Neural cell (in vitro differentiated cells): ENCODE measurements at regions not wholly inside any gene's neighbourhood (a gene's known extent, or its start where the extent isn't known, plus 50 kb on each side); places are given as distances from the start of the nearest gene placed in this dataset.

Experiments
- H2AFZ ChIP-seq: fragments of 200-600, 300-800 bp; sonication (generic), shearing (Covaris generic); 2 replicates; pipeline ENCODE4 v1.6.0; 2014; ENCODE audit warnings: low read depth, mild to moderate bottlenecking, antibody characterized with exemption, low read length, moderate library complexity
- H3F3A ChIP-seq: fragments of 200-600 bp; shearing (Covaris generic); 2 replicates; pipeline ENCODE4 v1.6.1; 2016; ENCODE audit warnings: mild to moderate bottlenecking, moderate library complexity, mixed read lengths, antibody characterized with exemption, low read length; ENCODE audit not compliant: insufficient read depth, poor library complexity, severe bottlenecking
- H3K27ac ChIP-seq: fragments of 200-600, 300-800 bp; sonication (generic), shearing (Covaris generic); 2 replicates; pipeline ENCODE4 v1.5.1; 2014; ENCODE audit warnings: mild to moderate bottlenecking, low read length, moderate library complexity
- H3K27me3 ChIP-seq: fragments of 300-800, 200-600 bp; sonication (generic), shearing (Covaris generic); 2 replicates; pipeline ENCODE4 v1.6.0; 2014; ENCODE audit warnings: mild to moderate bottlenecking, low read depth, low read length, moderate library complexity; ENCODE audit not compliant: insufficient read depth
- H3K36me3 ChIP-seq: fragments of 300-800, 200-600 bp; sonication (generic), shearing (Covaris generic); 2 replicates; pipeline ENCODE4 v1.5.1; 2014; ENCODE audit warnings: mild to moderate bottlenecking, antibody characterized with exemption, low read length, moderate library complexity; ENCODE audit not compliant: insufficient read depth
- H3K4me2 ChIP-seq: fragments of 300-800, 200-600 bp; sonication (generic), shearing (Covaris generic); 2 replicates; pipeline ENCODE4 v1.6.0; 2014; ENCODE audit warnings: mild to moderate bottlenecking, low read length
- H3K4me3 ChIP-seq: fragments of 300-800, 200-600 bp; sonication (generic), shearing (Covaris generic); 2 replicates; pipeline ENCODE4 v1.5.1; 2014; ENCODE audit warnings: mild to moderate bottlenecking, low read length, moderate library complexity
- H3K79me2 ChIP-seq: fragments of 200-600 bp; shearing (Covaris generic); replicated peaks from 2 replicates; pipeline ENCODE4 v1.6.0; 2014; ENCODE audit warnings: mild to moderate bottlenecking, low read length, moderate library complexity; ENCODE audit not compliant: insufficient read depth
- H3K9ac ChIP-seq: fragments of 300-800, 200-600 bp; sonication (generic), shearing (Covaris generic); 2 replicates; pipeline ENCODE4 v1.6.1; 2016; ENCODE audit warnings: mild to moderate bottlenecking, low read length, mixed read lengths
- H3K9me2 ChIP-seq: fragments of 200-600 bp; shearing (Covaris generic); 2 replicates; pipeline ENCODE4 v1.6.1; 2016; ENCODE audit warnings: mild to moderate bottlenecking, low read length, mixed read lengths; ENCODE audit not compliant: insufficient read depth
- H3K9me3 ChIP-seq: fragments of 200-600, 300-800 bp; sonication (generic), shearing (Covaris generic); 2 replicates; pipeline ENCODE4 v1.6.1; 2016; ENCODE audit warnings: mild to moderate bottlenecking, mixed run types, low read length, moderate library complexity, mixed read lengths
- H4K20me1 ChIP-seq: fragments of 200-600 bp; shearing (Covaris generic); 2 replicates; pipeline ENCODE4 v1.6.1; 2016; ENCODE audit warnings: mild to moderate bottlenecking, mixed run types; ENCODE audit not compliant: insufficient read depth
- CTCF ChIP-seq: fragments of 450-650 bp; IDR thresholded peaks from 2 replicates; pipeline ENCODE4 v1.5.1; 2014; ENCODE audit warnings: antibody characterized with exemption, mild to moderate bottlenecking, moderate library complexity; ENCODE audit not compliant: poor library complexity, severe bottlenecking
- EP300 ChIP-seq: fragments of 450-650 bp; conservative IDR thresholded peaks from 2 replicates; pipeline ENCODE4 v1.6.1; 2014; ENCODE audit warnings: antibody characterized with exemption, mild to moderate bottlenecking, moderate library complexity; ENCODE audit not compliant: poor library complexity, severe bottlenecking
- EZH2 ChIP-seq: fragments of 200-600, 300-800 bp; shearing (Covaris generic), sonication (generic); IDR thresholded peaks from 2 replicates; pipeline ENCODE4 v1.6.1; 2014; ENCODE audit warnings: antibody characterized with exemption, low read length, borderline replicate concordance, mild to moderate bottlenecking; ENCODE audit not compliant: insufficient read depth, poor library complexity, severe bottlenecking
- MXI1 ChIP-seq: fragments of 450-650 bp; conservative IDR thresholded peaks from 2 replicates; pipeline ENCODE4 v1.6.1; 2014; ENCODE audit warnings: antibody characterized with exemption, mild to moderate bottlenecking; ENCODE audit not compliant: poor library complexity, severe bottlenecking
- POLR2AphosphoS5 ChIP-seq: IDR thresholded peaks from 2 replicates; pipeline ENCODE4 v1.6.1; 2012
- RAD21 ChIP-seq: fragments of 450-650 bp; conservative IDR thresholded peaks from 2 replicates; pipeline ENCODE4 v1.6.1; 2014; ENCODE audit warnings: antibody characterized with exemption, mild to moderate bottlenecking, moderate library complexity
- REST ChIP-seq: IDR thresholded peaks from 2 replicates; pipeline ENCODE4 v1.6.1; 2012; ENCODE audit warnings: borderline replicate concordance
- SMC3 ChIP-seq: fragments of 450-650 bp; conservative IDR thresholded peaks from 2 replicates; pipeline ENCODE4 v1.6.1; 2014; ENCODE audit warnings: antibody characterized with exemption, mild to moderate bottlenecking, moderate library complexity; ENCODE audit not compliant: poor library complexity
- TAF1 ChIP-seq: IDR thresholded peaks from 2 replicates; pipeline ENCODE4 v1.6.1; 2012; ENCODE audit warnings: low read depth

GRCh38 chr21:20004367-20004766 is 993.8 kb upstream of the NCAM2 start:
- TF ChIP-seq REST (no peak), EZH2 (no peak), RAD21 (no peak), POLR2AphosphoS5 (no peak), EP300 (peak; percentile 39)
- Histone ChIP-seq H3K27me3 (no peaks in the 10 kb centered on the region), H3K36me3 (no peaks in the 10 kb centered on the region), H3K9ac (no peak overlapping the region), H4K20me1 (no peaks in the 10 kb centered on the region), H3K79me2 (no peaks in the 10 kb centered on the region), H3K4me2 (no peak overlapping the region), H3K4me3 (no peak overlapping the region), H2AFZ (no peak overlapping the region), H3K9me2 (no peaks in the 10 kb centered on the region), H3K27ac (no peak overlapping the region), H3F3A (no peaks in the 10 kb centered on the region), H3K9me3 (no peaks in the 10 kb centered on the region)

- Histone ChIP-seq H3K9ac (no peak overlapping the region), H3K4me2 (no peak overlapping the region), H3K9me2 (no peaks in the 10 kb centered on the region), H3K36me3 (no peaks in the 10 kb centered on the region), H2AFZ (no peak overlapping the region), H3K27ac (no peak overlapping the region), H3F3A (no peaks in the 10 kb centered on the region), H3K79me2 (no peaks in the 10 kb centered on the region), H3K4me3 (no peak overlapping the region), H3K27me3 (no peaks in the 10 kb centered on the region), H3K9me3 (no peaks in the 10 kb centered on the region), H4K20me1 (no peaks in the 10 kb centered on the region)
- TF ChIP-seq CTCF (no peak), EZH2 (no peak), SMC3 (no peak), RAD21 (no peak), POLR2AphosphoS5 (no peak), EP300 (no peak), MXI1 (no peak), TAF1 (no peak), REST (no peak)
Measured at GRCh38 chr21:20010691-20011200, 987.5 kb upstream of the NCAM2 start.
